ENCODE measurements at regions not wholly inside any gene's neighbourhood (a gene's known extent, or its start where the extent isn't known, plus 50 kb on each side); places are given as distances from the start of the nearest gene placed in this dataset.

DNA sequence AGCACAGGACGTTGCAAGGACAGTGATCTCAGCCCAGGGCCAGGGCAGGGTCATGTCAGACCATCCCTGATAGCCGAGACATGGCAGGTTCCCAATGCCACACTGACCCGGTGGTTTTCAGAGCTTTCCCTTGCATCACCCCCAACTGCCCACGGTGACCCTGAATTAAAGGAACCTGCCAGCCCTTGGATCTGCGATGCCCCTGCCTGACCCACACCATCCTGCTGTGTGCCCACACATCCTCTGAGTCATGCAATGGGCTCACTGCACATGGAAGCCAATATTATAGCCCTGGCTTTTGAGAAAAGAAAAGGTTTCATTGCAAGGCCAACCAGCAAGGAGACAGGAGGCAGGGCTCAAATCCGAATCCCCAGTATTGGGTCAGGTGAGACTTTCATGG, 132.6 kb upstream of the CST7 start:
- no peaks in the 10 kb centered on the region for H3K9me3 Mint-ChIP-seq
- no peaks in the 10 kb centered on the region for H3K4me1 Mint-ChIP-seq (ENCODE audit: low read depth in 2 of 2)
- peaks cover 31 to 43% of the 10 kb centered on the region in 2 donors for H3K27me3 Mint-ChIP-seq
- H3K27ac Mint-ChIP-seq: no peak overlapping the region
- ATAC-seq (replicated peaks) (no peak), DNase-seq (no peak)
- H3K36me3 Mint-ChIP-seq (ENCODE audit: insufficient read depth): no peaks in the 10 kb centered on the region
- no peak overlapping the region for H3K4me3 Mint-ChIP-seq

DNA sequence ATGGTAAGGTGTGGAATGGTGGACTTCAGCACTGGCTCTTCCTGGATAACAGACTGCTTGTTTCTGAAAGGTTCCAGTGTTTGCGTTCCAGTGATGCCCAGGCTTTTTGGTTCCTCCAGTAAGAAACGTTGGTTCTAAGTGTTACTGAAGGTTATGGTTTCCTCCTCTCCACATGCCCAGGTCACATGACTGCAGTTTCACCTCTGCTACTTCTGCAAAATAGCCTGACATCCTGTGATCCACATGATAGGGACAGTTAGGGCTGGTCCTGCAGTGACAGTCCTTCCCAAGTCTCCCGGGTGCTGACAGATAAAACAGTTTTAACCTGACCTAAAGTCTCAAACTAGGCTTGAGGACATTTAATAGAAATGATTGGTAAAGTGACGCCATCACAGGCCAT, 132.2 kb upstream of the CST7 start:
- Mint-ChIP-seq H3K4me1 (ENCODE audit: low read depth in 2 of 2) (no peaks in the 10 kb centered on the region), H3K27ac (no peak overlapping the region), H3K27me3 (peaks cover 31 to 43% of the 10 kb centered on the region in 2 donors), H3K9me3 (no peaks in the 10 kb centered on the region), H3K36me3 (ENCODE audit: insufficient read depth) (no peaks in the 10 kb centered on the region), H3K4me3 (no peak overlapping the region)
- DNase-seq (no peak), ATAC-seq (replicated peaks) (no peak)

DNA sequence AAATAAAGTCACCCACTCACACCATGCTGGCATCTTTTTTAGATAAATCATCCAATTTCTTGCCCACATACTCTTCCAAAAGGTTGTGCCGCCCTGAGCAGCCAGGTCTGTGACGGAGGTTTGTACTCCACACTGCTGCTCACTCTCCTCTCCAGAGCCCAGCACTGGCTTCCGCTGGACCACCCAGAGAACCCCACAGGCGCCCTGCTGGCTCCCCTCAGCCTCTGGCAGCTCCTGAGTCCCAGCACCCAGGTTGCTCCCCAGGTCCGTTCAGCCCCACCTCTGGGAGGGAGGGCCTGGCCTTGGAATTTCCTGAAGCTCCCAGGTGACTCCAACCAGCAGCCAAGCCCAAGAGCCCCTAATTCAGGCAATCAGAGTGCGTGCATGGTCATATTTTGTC, 131.7 kb upstream of the CST7 start:
- no peak for DNase-seq
- Mint-ChIP-seq H3K9me3 (no peaks in the 10 kb centered on the region), H3K36me3 (ENCODE audit: insufficient read depth) (no peaks in the 10 kb centered on the region), H3K4me1 (ENCODE audit: low read depth in 2 of 2) (no peaks in the 10 kb centered on the region), H3K27ac (no peak overlapping the region), H3K27me3 (peaks cover 31 to 43% of the 10 kb centered on the region in 2 donors), H3K4me3 (no peak overlapping the region)
- no peak for ATAC-seq (replicated peaks)

DNA sequence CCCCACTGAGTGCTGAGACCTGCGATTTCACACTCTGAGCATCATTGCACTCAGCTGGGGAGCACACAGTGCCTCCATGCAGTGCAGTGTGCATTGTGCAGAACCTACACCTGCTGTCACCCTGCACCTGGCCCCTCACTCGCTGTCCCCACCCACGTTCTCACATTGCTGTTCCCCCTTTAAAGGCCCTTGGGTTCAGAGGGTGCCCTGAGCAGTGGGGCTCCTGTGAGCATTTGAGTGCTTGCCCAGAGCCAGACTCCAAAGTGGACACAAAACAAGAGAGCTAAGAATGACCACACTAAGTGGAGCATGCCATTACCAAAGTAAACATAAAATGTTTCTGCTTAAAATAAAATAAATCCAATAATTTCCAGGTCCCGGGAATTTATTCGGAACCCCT, 131.0 kb upstream of the CST7 start:
- Mint-ChIP-seq H3K27ac (no peak overlapping the region), H3K36me3 (ENCODE audit: insufficient read depth) (no peaks in the 10 kb centered on the region), H3K4me1 (ENCODE audit: low read depth in 2 of 2) (no peaks in the 10 kb centered on the region), H3K27me3 (peaks cover 31 to 43% of the 10 kb centered on the region in 2 donors), H3K4me3 (no peak overlapping the region), H3K9me3 (no peaks in the 10 kb centered on the region)
- no peak for DNase-seq
- no peak for ATAC-seq (replicated peaks)

DNA sequence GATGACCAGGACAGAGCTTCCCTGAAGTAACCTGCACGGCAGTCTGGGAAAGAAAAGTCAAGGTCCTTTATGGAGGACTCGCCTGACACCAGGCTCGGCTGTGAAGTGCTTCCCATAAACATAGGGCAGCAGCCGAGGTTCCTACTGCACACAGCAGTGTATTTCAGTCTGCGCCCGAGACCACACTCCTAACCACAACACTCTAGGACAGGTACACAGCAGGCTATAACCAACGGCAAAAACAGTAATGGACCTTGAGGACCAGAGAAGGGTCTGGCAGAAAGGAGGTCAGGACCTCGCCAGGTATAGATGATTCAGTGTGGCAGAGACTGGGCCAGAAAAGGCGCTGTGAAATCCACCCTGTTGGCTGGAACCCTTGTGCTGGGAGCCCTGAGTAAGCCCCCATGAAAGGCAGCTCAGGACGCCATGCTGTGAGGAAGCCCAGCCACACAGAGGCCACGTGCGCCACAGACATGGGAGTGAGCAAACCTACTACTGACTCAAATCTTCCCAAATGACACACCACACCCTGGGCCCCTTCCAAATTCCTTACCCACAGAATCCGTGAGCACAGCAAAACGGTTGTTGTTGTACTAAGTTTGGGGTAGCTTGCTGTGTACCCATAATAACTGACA, 129.6 kb upstream of the CST7 start:
- H3K27ac Mint-ChIP-seq: no peak overlapping the region
- peaks cover 24 to 41% of the 10 kb centered on the region in 2 donors for H3K27me3 Mint-ChIP-seq
- no peaks in the 10 kb centered on the region for H3K9me3 Mint-ChIP-seq
- no peaks in the 10 kb centered on the region for H3K4me1 Mint-ChIP-seq (ENCODE audit: low read depth in 2 of 2)
- no peak for ATAC-seq (replicated peaks)
- no peak overlapping the region for H3K4me3 Mint-ChIP-seq
- H3K36me3 Mint-ChIP-seq (ENCODE audit: insufficient read depth): no peaks in the 10 kb centered on the region
- no peak for DNase-seq

DNA sequence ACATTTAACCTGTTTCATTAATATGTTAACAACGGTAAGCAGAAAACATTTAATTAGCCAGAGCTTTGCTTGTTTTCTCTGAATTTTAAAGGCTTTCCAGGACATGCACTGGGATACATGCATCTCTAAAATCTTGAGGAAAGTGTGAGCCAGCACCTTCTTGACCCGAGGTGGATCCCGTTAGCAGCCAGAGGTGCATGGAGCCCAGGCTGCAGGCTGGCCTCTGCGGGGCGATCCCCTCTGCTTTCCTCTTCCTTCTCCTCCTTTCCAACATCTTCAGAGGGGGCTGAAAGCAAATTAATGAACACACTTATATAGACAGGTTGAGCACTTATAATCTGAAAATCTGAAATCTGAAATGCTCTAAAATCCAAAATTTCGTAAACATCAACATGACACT, 128.7 kb upstream of the CST7 start:
- H3K4me1 Mint-ChIP-seq (ENCODE audit: low read depth in 2 of 2): no peaks in the 10 kb centered on the region
- no peak for DNase-seq
- H3K27me3 Mint-ChIP-seq: peaks cover 19 to 34% of the 10 kb centered on the region in 2 donors
- no peaks in the 10 kb centered on the region for H3K9me3 Mint-ChIP-seq
- H3K4me3 Mint-ChIP-seq: no peak overlapping the region
- H3K36me3 Mint-ChIP-seq (ENCODE audit: insufficient read depth): no peaks in the 10 kb centered on the region
- no peak for ATAC-seq (replicated peaks)
- no peak overlapping the region for H3K27ac Mint-ChIP-seq

DNA sequence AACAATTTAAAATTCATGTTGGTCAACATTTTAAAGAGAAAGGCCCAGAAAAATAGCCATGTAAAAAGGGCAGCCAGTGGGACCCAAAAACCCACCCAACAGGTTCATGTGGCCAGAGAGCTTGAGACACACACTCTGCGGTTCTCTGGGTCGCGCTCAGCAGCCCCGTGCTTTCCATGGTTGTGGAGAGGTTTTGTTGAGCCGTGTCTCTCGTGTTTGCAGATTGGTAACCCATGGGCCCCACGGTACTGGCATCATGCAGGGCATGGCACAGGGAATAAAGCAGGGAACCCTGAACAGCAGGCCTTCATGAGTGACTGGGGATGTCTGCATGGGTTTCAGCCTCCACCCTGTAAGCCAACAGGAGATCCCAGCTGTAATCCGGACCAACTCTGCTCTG, 127.7 kb upstream of the CST7 start:
- H3K4me1 Mint-ChIP-seq (ENCODE audit: low read depth in 2 of 2): no peaks in the 10 kb centered on the region
- no peak for ATAC-seq (replicated peaks)
- no peak overlapping the region for H3K4me3 Mint-ChIP-seq
- no peaks in the 10 kb centered on the region for H3K9me3 Mint-ChIP-seq
- no peak for DNase-seq
- H3K27ac Mint-ChIP-seq: no peak overlapping the region
- peaks cover 18 to 26% of the 10 kb centered on the region in 2 donors for H3K27me3 Mint-ChIP-seq
- no peaks in the 10 kb centered on the region for H3K36me3 Mint-ChIP-seq (ENCODE audit: insufficient read depth)

DNA sequence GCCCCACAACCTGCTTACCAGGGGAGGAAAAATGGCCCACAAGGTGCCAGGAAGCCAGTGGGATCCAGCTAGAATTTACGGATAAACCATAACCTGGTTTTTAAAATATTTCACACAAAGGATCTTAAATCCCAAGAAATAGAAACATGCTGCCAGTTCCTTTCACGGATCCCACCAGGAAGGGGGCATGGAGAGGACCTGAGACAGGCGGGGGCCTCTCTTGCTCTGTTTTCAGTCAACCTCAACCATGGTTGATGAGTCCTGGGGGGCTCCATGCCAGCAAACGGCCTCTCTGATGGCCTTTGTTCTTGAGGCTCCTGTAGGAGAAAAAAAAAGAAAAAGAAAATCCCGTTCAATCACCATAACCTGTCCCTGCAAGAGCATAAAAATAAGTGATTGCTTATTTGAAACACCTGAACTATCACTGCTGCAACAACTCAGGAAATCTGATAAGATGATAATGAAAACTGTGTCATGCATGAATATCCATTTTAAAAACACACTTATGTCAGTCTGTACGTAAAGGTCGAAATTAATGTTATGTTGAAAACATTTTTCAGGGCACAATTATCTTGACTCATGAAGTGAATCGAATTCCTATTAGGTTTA, 125.8 kb upstream of the CST7 start:
- Mint-ChIP-seq H3K36me3 (ENCODE audit: insufficient read depth) (no peaks in the 10 kb centered on the region), H3K9me3 (no peaks in the 10 kb centered on the region), H3K27ac (no peak overlapping the region), H3K4me1 (ENCODE audit: low read depth in 2 of 2) (no peaks in the 10 kb centered on the region), H3K27me3 (peaks cover 6 to 11% of the 10 kb centered on the region in 2 donors), H3K4me3 (no peak overlapping the region)
- no peak for ATAC-seq (replicated peaks)
- no peak for DNase-seq

DNA sequence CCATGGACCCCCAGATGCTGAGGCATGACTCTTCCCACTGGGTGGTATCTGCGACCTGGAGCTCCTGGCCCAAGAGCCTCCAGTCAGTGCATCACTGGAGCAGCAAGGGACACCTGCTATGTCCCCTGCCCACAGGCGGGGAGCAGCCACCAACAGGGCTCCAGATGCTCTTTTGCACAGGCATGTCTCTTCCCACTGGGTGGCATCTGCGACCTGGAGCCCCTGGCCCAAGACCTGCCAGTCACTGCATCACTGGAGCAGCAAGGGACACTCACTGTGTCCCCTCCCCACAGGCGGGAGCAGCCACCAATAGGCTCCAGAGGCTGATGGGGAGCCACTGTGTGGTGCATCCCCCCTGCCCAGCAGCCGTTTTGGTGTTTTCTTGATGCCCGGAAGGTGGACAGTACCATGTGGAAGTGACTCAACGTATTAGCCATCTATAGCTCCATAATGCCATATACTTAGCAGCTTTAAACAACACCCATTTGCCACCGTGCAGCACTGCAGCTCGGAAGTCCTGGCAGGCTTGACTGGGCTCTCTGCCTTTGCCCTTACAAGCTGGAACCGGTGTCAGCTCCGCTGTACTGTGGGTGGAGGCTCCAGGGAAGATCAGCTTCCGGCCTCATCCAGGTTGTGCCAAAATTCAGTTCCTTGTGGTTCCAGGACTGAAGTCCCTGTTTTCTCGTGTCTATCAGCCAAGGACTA, 124.9 kb upstream of the CST7 start:
- H3K27ac Mint-ChIP-seq: no peak overlapping the region
- DNase-seq (no peak), ATAC-seq (replicated peaks) (no peak)
- H3K36me3 Mint-ChIP-seq (ENCODE audit: insufficient read depth): no peaks in the 10 kb centered on the region
- H3K27me3 Mint-ChIP-seq: peaks cover under 1 to 2% of the 10 kb centered on the region in 2 donors
- H3K9me3 Mint-ChIP-seq: no peaks in the 10 kb centered on the region
- no peak overlapping the region for H3K4me3 Mint-ChIP-seq
- no peaks in the 10 kb centered on the region for H3K4me1 Mint-ChIP-seq (ENCODE audit: low read depth in 2 of 2)

DNA sequence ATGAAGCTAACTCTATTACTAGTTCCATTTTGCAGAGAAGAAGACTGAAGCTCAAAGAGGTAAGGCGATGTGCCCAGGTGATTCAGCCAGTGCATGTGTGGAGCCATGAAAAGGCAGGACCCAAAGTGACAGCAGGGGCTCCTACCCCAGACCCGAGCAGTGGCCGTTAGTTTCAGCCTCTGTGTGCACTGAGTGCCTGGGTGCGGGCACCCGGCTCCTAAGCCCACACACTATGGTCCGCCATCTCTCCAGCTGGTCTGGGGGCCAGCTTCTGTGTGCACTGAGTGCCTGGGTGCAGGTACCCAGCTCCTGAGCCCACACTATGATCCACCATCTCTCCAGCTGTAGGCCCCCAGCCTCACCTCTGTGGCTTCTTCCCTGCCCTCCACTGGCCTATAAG, 123.5 kb upstream of the CST7 start:
- Mint-ChIP-seq H3K27me3 (no peaks in the 10 kb centered on the region), H3K27ac (no peak overlapping the region), H3K9me3 (no peaks in the 10 kb centered on the region), H3K36me3 (ENCODE audit: insufficient read depth) (no peaks in the 10 kb centered on the region), H3K4me1 (ENCODE audit: low read depth in 2 of 2) (no peaks in the 10 kb centered on the region), H3K4me3 (no peak overlapping the region)
- ATAC-seq (replicated peaks) (no peak), DNase-seq (no peak)

DNA sequence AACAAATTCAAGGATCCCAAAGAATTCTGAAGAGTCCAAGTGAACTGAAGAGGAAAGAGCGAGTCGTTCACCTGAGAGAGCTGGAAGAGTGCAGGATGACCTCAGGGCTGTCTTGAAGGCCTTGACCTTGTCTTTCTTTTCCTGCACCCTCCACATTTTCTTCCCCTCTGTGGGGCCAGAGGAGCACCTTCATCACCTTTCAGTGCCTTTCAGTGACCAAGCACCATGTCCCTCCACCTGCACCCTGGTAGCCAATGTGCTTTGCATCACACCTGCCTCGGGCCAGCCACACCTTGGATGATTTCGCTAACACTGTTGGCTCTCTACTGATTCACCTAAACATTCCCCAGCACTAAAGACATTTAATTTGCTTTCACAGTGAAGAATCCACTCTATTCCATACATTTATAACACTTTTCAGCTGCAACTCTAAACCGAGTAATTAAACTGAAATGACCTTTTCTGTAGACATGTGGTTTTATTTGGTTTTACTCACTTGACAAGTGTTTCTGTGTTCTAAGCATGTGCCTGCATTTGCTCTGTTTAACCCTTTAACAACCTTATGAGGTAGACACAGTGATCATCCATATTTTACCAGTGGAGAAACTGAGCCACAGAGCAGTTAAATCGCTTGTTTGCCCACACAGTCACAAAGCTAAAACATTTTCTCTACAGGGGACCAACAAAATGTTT, 121.3 kb upstream of the CST7 start:
- Mint-ChIP-seq H3K9me3 (no peaks in the 10 kb centered on the region), H3K27me3 (no peaks in the 10 kb centered on the region)
- DNase-seq: no peak

DNA sequence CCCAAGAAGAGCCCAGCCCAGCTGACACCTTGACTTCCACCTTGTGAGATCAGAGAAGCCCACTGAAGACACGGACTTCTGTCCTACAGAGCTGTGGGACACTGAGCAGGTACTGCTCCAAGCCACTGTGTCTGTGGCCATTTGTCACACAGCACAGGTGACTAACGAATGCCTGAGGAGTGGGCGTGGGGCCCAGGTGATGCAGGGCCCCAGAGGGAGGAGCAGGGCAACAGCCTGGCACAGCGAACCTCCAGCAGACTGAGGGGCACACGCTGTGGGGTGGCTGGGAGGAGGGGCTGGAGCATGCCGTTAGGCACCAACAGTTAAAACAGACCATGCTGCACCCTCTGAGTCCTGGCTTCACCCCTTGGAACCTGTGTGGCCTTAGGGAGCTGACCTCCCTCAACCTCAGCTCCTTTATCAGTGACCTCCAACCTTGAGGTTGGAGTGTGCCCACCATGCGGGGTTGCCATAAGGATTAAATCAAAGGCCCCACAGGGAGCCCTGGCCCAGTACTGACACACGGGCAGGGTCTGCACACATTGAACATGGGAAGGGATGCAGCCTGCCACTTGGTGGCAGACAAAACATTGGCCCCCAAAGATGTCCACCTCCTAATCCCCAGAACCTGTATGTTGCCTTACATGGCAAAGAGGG, 119.9 kb upstream of the CST7 start:
- no peak for ATAC-seq (replicated peaks)
- H3K27me3 Mint-ChIP-seq: no peaks in the 10 kb centered on the region
- no peak for DNase-seq

More for the DNA sequence above, 121.3 kb upstream of the CST7 start:
- H3K4me3 Mint-ChIP-seq: no peak overlapping the region
- ATAC-seq (replicated peaks): no peak
- H3K27ac Mint-ChIP-seq: no peak overlapping the region
- no peaks in the 10 kb centered on the region for H3K36me3 Mint-ChIP-seq (ENCODE audit: insufficient read depth)
- no peaks in the 10 kb centered on the region for H3K4me1 Mint-ChIP-seq (ENCODE audit: low read depth in 2 of 2)

DNA sequence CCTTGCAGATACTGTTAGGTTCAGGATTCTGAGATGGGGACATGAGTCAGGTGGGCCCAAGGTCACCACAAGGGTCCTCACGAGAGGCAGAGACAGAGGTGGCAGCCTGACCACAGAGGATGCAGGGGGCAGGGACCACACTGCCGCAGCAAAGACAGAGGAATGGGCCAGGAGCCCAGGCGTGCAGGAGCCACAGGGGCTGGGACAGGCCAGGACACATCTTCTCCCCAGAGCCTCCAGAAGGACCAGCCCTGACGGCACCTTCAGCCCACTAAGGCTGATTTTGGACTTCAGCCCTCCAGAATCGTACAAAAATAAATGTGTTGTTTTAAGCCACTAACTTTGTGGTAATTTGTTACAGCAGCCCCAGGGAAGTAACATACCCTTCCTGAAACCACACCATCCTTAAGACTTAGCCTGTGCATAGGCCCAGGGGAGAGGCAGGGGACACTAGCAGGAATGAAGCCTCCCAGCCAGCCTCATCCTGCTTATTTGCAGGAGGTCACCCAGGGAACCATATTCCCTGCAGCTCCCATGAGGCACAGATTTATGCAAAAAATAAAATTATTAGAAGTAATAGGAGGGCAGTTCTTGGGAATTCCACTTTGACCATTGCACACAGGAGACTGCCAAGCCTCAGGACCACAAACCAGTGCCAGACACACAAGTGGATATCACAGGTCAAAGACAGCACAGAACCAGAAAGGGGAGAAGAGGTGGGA, 119.3 kb upstream of the CST7 start:
- Mint-ChIP-seq H3K27ac (no peak overlapping the region), H3K4me3 (no peak overlapping the region), H3K9me3 (no peaks in the 10 kb centered on the region), H3K27me3 (no peaks in the 10 kb centered on the region), H3K36me3 (ENCODE audit: insufficient read depth) (no peaks in the 10 kb centered on the region), H3K4me1 (ENCODE audit: low read depth in 2 of 2) (no peaks in the 10 kb centered on the region)
- ATAC-seq (replicated peaks) (no peak), DNase-seq (no peak)

More for the DNA sequence above, 119.9 kb upstream of the CST7 start:
- no peak overlapping the region for H3K4me3 Mint-ChIP-seq
- H3K27ac Mint-ChIP-seq: no peak overlapping the region
- no peaks in the 10 kb centered on the region for H3K36me3 Mint-ChIP-seq (ENCODE audit: insufficient read depth)
- no peaks in the 10 kb centered on the region for H3K9me3 Mint-ChIP-seq
- no peaks in the 10 kb centered on the region for H3K4me1 Mint-ChIP-seq (ENCODE audit: low read depth in 2 of 2)
